SK-N-SH (cell line): ENCODE measurements at regions not wholly inside any gene's neighbourhood (a gene's known extent, or its start where the extent isn't known, plus 50 kb on each side); places are given as distances from the start of the nearest gene placed in this dataset.

Experiments
- ELF1 ChIP-seq: IDR thresholded peaks from 2 replicates; pipeline ENCODE4 v1.4.0; 2012
- EP300 ChIP-seq, 2 experiments: IDR thresholded peaks; 2 replicates each; pipeline versions ENCODE4 v1.4.0 to v1.6.1; 2012; ENCODE audit warnings: borderline replicate concordance in 1 of 2, low read depth in 1 of 2, low read length in 1 of 2
- FOSL2 ChIP-seq: IDR thresholded peaks from 2 replicates; pipeline ENCODE4 v1.4.0; 2012; ENCODE audit warnings: low read depth, mild to moderate bottlenecking, moderate library complexity, borderline replicate concordance
- FOXM1 ChIP-seq: IDR thresholded peaks from 2 replicates; pipeline ENCODE4 v1.4.0; 2012; ENCODE audit warnings: low read depth, mild to moderate bottlenecking
- POLR2AphosphoS5 ChIP-seq: IDR thresholded peaks from 2 replicates; pipeline ENCODE4 v1.6.1; 2012; ENCODE audit warnings: low read depth, low read length
- REST ChIP-seq: IDR thresholded peaks from 2 replicates; pipeline ENCODE4 v1.6.1; 2012; ENCODE audit warnings: mild to moderate bottlenecking, low read depth, low read length, moderate library complexity
- RFX5 ChIP-seq: IDR thresholded peaks from 2 replicates; pipeline ENCODE4 v1.6.1; 2012; ENCODE audit warnings: mild to moderate bottlenecking, improper control_type of control experiment, low read length
- SIN3A ChIP-seq: IDR thresholded peaks from 2 replicates; pipeline ENCODE4 v1.6.1; 2012; ENCODE audit warnings: low read depth, mild to moderate bottlenecking, low read length, moderate library complexity, borderline replicate concordance
- TAF1 ChIP-seq: IDR thresholded peaks from 2 replicates; pipeline ENCODE4 v1.6.1; 2012; ENCODE audit warnings: low read depth, mild to moderate bottlenecking, low read length, moderate library complexity, borderline replicate concordance
- USF2 ChIP-seq: fragments of 150-350 bp; IDR thresholded peaks from 2 replicates; pipeline ENCODE4 v1.6.1; 2017; ENCODE audit warnings: antibody characterized with exemption, low read length, low read depth, borderline replicate concordance
- YY1 ChIP-seq: IDR thresholded peaks from 2 replicates; pipeline ENCODE4 v1.4.0; 2012; ENCODE audit warnings: low read depth, mild to moderate bottlenecking
- TF ChIP-seq, protein P1 (sequence below): IDR thresholded peaks from 2 replicates; pipeline ENCODE4 v1.4.0; 2012; ENCODE audit warnings: low read depth
- TF ChIP-seq, protein P2 (sequence below): fragments of 200-600 bp; sonication (generic); IDR thresholded peaks from 2 replicates; pipeline ENCODE4 v1.6.1; 2017; ENCODE audit warnings: antibody characterized with exemption, mild to moderate bottlenecking, moderate library complexity

DNA sequence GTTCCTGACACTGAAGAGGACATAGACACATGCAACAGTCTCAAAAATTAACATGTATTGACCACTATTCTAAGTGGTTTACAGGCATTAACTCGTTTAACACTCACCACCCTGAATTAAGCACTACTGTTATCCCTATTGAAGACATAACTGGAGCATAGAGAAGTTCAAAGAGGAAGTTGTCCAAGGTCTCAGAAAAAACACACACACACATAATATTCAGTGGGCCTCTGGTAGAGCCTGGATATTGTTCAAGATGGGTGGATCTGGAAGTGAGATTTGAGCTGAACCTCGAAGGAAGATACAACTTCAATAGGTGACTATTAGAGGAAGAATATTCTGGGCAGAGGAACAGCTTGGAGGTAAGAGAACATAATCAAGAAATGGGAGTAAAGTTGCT, 334.9 kb downstream of the HNRNPD start:
- TF ChIP-seq, protein P1, sequence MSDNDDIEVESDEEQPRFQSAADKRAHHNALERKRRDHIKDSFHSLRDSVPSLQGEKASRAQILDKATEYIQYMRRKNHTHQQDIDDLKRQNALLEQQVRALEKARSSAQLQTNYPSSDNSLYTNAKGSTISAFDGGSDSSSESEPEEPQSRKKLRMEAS: no peak
- TF ChIP-seq, protein P2, sequence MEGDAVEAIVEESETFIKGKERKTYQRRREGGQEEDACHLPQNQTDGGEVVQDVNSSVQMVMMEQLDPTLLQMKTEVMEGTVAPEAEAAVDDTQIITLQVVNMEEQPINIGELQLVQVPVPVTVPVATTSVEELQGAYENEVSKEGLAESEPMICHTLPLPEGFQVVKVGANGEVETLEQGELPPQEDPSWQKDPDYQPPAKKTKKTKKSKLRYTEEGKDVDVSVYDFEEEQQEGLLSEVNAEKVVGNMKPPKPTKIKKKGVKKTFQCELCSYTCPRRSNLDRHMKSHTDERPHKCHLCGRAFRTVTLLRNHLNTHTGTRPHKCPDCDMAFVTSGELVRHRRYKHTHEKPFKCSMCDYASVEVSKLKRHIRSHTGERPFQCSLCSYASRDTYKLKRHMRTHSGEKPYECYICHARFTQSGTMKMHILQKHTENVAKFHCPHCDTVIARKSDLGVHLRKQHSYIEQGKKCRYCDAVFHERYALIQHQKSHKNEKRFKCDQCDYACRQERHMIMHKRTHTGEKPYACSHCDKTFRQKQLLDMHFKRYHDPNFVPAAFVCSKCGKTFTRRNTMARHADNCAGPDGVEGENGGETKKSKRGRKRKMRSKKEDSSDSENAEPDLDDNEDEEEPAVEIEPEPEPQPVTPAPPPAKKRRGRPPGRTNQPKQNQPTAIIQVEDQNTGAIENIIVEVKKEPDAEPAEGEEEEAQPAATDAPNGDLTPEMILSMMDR: no peak
- TF ChIP-seq FOSL2: no peak
- TF ChIP-seq ELF1: no peak
- no peak for TF ChIP-seq USF2
- TF ChIP-seq REST: no peak
- TF ChIP-seq EP300 (IDR thresholded peaks at IDR 0.05; ENCODE audit: borderline replicate concordance in 1 of 2, low read depth in 1 of 2, low read length in 1 of 2): no peak
- TF ChIP-seq YY1: no peak
- no peak for TF ChIP-seq RFX5
- no peak for TF ChIP-seq POLR2AphosphoS5
- TF ChIP-seq FOXM1: no peak
- no peak for TF ChIP-seq TAF1
- no peak for TF ChIP-seq SIN3A
